NCI-H748 treated with DMSO at 0.1 percent for 48 hours (cell line): ENCODE measurements at regions not wholly inside any gene's neighbourhood (a gene's known extent, or its start where the extent isn't known, plus 50 kb on each side); places are given as distances from the start of the nearest gene placed in this dataset.

Experiments
- DNase-seq: peaks from one replicate; lab custom pipeline; 2025; lab: John Stamatoyannopoulos, UW

GRCh38 chr6:44715188-44715587 lies 327.7 kb downstream of the CDC5L start:
- DNase-seq: no peak

- no peak for DNase-seq
Measured at GRCh38 chr6:44715925-44716324, 328.4 kb downstream of the CDC5L start.

DNA sequence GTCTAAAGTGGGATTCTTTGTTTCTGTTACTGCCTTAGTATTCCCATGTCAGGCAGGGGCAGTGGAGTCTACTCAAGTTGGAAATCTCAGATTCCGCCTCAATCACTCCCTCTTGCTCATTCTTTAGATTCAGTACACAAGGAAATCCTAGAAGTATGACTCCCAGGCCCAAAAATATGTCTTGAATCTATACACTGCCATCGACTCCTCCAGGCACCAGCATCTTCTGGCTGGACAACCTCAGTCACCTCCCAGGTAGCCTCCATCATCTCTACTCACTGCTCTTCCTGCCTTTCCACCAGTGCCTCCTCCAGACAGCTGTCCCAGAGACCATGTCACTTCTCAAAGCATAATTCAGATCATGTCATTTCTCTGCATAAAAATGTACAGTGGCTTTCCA lies 329.9 kb downstream of the CDC5L start:
- DNase-seq: no peak

DNA sequence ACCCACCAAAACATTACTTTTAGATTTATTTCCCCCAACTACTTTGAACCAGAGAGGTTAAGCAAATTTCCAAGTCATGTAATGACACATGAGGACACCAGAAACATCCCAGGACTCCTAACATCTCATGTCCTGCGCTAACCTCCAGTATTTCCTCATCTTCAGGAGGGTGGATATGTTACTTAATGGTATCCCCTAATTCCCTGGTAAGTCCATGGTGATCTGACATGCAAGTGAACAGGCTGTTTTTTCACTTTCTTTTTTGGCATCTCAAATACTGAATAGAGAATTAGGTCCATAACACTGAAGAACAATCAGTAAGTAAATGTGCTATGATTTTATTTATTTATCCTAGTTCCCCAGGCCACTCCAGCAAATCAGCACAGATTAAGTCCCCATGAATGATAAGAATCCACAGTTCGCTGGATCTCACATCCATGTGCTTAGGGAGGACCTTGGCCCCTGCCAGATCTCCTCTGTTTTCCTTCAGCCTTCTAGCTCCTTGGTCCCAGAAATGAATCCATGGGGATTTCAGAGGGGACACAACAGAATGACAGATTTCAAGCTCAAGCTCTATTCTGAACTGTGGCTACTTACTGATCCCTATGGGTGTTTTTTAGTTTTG lies 334.6 kb downstream of the CDC5L start:
- DNase-seq: no peak

- no peak for DNase-seq
Measured at GRCh38 chr6:44722736-44723135, 335.2 kb downstream of the CDC5L start.

GRCh38 chr6:44723439-44724197 lies 336.1 kb downstream of the CDC5L start:
- no peak for DNase-seq

GRCh38 chr6:44725070-44725469 lies 337.6 kb downstream of the CDC5L start:
- no peak for DNase-seq

- no peak for DNase-seq
Measured at GRCh38 chr6:44727651-44728630, 340.4 kb downstream of the CDC5L start.

DNA sequence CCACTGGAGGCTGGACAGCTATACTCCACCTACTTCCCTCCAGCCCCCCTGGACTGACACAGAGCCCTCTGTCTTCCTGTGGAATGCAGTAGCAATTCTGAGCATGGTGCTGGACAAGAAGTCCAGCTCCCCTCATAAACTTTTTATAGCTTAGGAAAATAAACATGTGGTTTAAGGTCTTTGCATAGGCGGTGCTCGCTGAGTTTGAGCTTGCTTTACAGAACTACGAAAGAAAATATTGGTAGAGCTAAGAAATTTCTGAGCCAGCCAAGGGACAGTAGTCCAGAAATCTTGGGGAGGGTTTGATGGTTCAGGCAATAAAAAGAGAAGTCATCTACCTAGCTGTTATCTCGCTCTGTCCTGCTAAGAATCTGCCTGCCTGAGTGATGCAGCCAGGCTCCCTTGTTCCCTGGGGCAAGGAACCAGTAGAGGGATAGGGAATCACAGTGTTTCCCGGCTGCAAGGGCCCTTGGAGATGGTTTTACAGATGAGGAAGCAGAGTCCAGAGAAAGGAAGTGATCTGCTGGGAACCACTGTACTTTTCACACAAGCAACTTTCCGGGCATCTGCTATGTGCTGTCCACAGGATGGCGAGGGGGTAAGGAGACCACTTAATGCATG lies 343.4 kb downstream of the CDC5L start:
- DNase-seq: no peak

- DNase-seq: no peak
Measured at GRCh38 chr6:44731485-44732095, 344.1 kb downstream of the CDC5L start.

DNA sequence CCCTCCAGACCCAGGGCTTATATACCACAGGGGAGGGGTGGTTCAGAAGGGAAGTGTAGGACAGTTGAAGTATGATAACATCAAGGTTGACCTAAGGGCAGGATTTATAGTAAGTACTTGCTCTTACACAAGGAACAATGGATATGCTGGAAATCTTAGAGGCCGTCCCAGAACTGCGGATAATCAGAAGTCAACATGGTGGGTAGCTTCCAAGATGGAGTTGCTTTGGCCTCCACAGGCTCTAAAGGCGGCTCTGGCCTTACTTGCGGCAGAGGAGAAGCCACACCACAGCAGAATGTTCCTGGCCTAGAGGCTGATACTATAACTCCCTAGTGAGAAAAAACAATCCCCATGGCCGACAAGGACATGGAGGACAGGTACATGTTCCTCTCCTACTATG lies 344.7 kb downstream of the CDC5L start:
- DNase-seq: no peak

GRCh38 chr6:44733126-44733525 lies 345.6 kb downstream of the CDC5L start:
- no peak for DNase-seq

DNA sequence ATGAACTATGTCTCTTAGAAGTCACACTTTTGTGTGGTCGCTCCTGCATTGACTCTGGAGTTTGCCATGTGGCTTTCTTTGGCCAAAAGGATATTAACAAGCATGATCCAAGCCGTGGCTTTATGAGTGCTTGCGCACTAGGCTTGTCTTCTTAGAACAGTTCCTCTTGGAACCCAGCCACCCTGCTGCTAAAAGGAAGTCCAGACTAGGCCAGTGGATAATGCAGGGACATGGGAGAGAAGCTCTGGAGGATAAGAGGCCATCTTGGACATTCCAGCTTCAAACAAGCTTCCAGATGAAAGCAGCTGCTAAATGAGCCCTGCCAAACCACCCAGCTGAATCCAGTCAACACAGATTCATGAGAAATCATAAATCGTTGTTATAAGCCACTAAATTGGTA lies 346.4 kb downstream of the CDC5L start:
- DNase-seq: no peak

DNA sequence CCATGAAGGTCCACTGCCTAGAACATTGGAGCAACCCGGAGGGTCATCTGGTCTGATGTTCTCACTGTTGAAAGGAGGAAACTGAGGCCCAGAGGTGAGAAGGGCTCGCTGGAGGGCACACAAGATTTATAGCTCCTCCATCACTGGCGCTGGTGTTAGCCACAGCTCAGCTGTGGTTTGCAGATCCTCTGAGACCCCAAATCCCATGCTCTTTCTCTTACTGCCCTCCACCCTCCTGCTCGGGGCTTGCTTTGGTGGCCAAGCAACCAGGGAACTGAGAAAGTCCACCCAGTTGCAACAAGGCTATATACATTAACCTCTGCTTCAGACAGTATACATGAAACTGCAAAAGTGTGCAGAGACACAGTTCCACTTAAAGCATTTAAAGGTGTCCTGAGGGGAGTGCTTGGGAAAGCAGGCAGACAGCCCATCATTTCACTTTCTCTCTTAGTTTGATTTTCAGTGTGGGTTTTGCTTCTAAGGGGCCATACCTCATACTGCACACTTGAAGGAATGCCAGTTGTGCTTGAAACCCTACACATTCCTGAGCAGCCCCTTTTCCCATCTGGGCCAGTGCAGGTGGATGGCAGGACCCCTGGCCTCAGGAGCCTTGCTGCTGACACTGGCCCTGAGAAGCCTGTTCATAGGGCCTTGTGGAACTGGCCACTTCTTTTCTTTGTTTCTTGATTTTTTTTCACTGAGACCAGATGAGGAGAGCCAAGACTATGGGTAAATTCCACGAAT lies 347.6 kb downstream of the CDC5L start:
- no peak for DNase-seq

- no peak for DNase-seq
Measured at GRCh38 chr6:44735630-44735963, 348.1 kb downstream of the CDC5L start.

DNA sequence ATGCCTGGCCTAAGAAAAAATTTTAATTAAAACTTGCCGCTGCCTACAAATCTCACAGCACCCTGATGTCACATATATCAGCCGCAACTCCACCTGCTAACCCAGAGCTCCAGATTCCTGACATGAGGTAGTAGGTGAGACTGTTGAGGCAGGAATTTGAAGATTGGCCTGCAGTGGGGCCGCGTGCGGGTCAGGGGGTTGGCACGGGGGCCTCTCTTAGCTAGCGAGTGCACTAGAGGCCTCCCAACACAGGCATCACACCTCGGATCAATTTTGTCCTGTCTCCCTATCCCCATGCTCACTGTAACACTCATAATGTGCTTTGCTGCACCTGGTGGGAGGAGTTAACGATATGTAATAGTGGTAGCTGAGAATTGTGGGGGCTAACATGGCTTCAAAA lies 349.8 kb downstream of the CDC5L start:
- no peak for DNase-seq

DNA sequence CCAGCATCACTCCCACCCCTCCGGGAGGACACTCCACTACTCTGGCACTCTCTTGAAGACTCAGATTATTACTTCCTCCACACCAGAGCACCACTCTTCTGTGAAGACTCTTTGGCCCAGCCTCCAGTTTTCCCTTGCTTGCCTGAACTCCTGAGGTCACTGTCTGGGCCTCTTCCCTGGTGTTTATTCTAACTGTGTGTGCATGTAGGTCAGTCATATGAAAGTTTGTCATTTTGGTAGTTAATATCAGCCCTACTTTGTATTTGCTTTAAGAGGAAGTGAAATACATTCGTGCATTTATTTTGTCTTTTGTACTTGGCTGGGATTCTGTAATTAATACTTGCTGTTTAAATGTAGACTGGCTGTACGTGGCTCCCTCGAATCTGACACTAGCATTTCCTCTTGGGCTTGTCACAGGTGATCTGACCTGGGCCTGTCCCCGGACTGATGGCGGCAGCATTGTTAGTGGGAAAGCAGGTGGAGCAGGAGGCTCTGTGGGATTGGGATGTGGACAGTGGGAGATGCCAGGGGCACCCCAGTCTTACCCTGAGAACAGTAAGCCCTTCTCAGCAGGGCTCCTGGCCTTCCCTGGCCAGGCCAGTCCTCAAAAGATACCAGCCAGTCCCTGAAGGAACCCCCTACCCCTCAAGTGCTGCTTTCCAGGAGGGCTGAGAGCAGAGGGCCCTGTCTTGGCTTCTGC lies 350.5 kb downstream of the CDC5L start:
- no peak for DNase-seq

DNA sequence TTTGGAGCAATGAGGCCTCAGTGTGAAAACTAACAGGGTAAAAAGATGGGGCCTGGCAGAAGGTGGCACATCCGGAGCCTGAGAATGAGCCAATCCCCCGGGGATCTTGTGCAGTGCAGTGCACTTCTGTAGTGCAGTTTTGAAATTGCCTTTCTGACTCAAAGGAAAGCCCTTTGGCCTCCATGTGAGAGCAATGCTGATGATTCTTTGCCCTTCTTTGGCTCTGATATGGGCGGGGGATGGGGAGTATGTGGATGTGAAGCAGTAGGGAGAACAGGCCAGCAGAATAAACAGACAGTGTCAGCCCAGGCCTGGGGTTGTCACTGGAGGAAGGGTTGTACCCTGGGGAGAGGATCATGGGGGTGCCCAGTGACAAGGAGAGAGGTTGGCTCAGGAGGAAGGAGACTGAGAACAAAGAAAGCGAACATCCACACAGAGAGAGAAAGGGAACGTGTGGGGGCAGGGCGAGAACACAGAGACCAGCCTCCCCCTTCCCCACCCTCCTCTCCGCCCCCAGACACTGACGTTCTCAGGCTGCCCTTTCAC lies 351.2 kb downstream of the CDC5L start:
- no peak for DNase-seq

GRCh38 chr6:44739181-44739580 lies 351.7 kb downstream of the CDC5L start:
- DNase-seq: no peak

GRCh38 chr6:44740566-44741120 lies 353.1 kb downstream of the CDC5L start:
- DNase-seq: no peak
